Neuron (in vitro differentiated cells): ENCODE measurements at regions not wholly inside any gene's neighbourhood (a gene's known extent, or its start where the extent isn't known, plus 50 kb on each side); places are given as distances from the start of the nearest gene placed in this dataset.

Source experiments
- H2AFZ ChIP-seq: one replicate; pipeline ENCODE4 v1.6.1; 2013; ENCODE audit warnings: low read depth, mild to moderate bottlenecking, inconsistent platforms, low read length, moderate library complexity
- H3K27me3 ChIP-seq: one replicate; pipeline ENCODE4 v1.6.1; 2013; ENCODE audit warnings: low read length; ENCODE audit not compliant: insufficient read depth
- H3K36me3 ChIP-seq: one replicate; pipeline ENCODE4 v1.6.1; 2013; ENCODE audit warnings: low read length; ENCODE audit not compliant: insufficient read depth
- H3K4me1 ChIP-seq: one replicate; pipeline ENCODE4 v1.6.1; 2013; ENCODE audit warnings: low read length; ENCODE audit not compliant: insufficient read depth
- H3K4me3 ChIP-seq: 2 replicates; pipeline ENCODE4 v1.5.1; 2013; ENCODE audit warnings: mild to moderate bottlenecking, low read length, moderate library complexity
- H3K9me3 ChIP-seq: one replicate; pipeline ENCODE4 v1.6.1; 2013; ENCODE audit warnings: low read length

- Histone ChIP-seq H3K36me3 (no peaks in the 10 kb centered on the region), H3K27me3 (no peaks in the 10 kb centered on the region), H3K4me3 (no peak overlapping the region), H3K4me1 (peaks cover 7% of the 10 kb centered on the region), H2AFZ (no peak overlapping the region), H3K9me3 (no peaks in the 10 kb centered on the region)
Measured at GRCh38 chr16:48013491-48013901, 142.3 kb downstream of the ABCC12 start.

DNA sequence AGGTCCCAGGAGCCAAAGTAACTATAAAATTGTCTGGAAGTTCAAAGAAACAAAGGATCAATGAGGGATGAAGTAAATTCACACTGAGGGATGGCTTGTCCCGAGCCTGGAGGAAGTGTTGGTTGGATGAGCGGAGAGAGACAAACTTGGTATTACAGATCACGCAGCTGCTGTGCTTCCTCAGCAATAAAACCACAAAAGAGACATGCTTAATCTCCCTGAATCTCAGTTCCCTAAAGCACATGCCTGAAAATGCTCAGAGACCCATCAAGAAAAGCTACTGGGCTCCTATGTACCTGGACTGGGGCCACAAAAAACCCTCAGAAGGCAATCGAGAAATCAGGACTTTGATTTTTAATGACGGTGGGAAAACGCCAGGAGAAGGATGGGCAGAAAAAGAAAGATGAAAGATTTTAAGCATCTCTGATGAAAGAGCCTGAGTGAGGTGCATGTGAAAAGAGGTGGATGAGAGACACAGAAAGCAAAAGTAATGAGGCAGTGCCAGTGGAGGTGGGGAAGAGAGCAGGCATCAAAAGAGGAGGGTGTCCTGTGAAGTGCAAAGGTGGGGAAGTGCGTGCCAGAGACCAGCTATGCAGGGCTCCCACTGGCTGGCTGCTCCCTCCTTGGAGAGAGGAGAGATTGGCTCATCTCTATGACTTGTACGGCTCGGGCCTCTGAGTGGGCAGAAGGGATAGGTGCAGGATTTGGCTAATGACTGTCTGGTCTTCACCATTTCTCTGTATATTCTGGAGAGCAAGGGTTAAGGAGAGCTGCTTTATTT, 143.7 kb downstream of the ABCC12 start:
- Histone ChIP-seq H3K36me3 (no peaks in the 10 kb centered on the region), H3K4me1 (peaks cover 7% of the 10 kb centered on the region), H3K9me3 (no peaks in the 10 kb centered on the region), H3K27me3 (no peaks in the 10 kb centered on the region), H3K4me3 (no peak overlapping the region), H2AFZ (no peak overlapping the region)

- peaks cover 7% of the 10 kb centered on the region for H3K4me1 ChIP-seq
- H3K4me3 ChIP-seq, result no peak overlapping the region
- no peaks in the 10 kb centered on the region for H3K36me3 ChIP-seq
- no peaks in the 10 kb centered on the region for H3K27me3 ChIP-seq
- no peak overlapping the region for H2AFZ ChIP-seq
- no peaks in the 10 kb centered on the region for H3K9me3 ChIP-seq
Measured at GRCh38 chr16:48011466-48011865, 144.3 kb downstream of the ABCC12 start.

DNA sequence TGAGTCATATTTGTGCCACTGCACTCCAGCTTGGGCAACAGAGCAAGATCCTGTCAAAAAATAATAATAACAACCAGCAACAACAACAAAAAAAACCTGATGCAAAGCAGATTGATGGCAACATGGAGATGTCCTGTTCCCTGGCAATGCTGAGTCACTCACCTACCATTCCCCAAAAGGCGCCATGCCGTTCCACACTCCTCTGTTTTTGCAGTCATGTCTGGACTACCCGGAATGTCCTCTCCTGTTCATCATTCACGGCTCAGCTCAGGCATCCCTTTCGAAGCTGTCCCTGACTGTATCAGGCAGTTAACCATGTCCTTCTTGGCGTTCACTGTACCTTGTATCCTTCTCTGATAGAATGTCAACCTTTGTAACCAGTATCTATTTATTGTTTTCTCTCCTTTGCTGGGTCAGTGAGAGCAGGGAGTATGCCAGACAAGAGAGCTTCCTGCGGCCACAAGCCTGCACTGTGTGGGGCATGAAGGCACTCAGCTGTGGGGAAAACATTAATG, 147.7 kb downstream of the ABCC12 start:
- H3K9me3 ChIP-seq, result no peaks in the 10 kb centered on the region
- peaks cover 3% of the 10 kb centered on the region for H3K4me1 ChIP-seq
- H3K27me3 ChIP-seq, result no peaks in the 10 kb centered on the region
- no peaks in the 10 kb centered on the region for H3K36me3 ChIP-seq
- H2AFZ ChIP-seq, result no peak overlapping the region
- no peak overlapping the region for H3K4me3 ChIP-seq

- Histone ChIP-seq H3K27me3 (no peaks in the 10 kb centered on the region), H2AFZ (no peak overlapping the region), H3K4me1 (peaks cover 3% of the 10 kb centered on the region), H3K36me3 (no peaks in the 10 kb centered on the region), H3K4me3 (no peak overlapping the region), H3K9me3 (no peaks in the 10 kb centered on the region)
Measured at GRCh38 chr16:48004141-48004695, 151.6 kb downstream of the ABCC12 start.

- H2AFZ ChIP-seq, result no peak overlapping the region
- H3K4me3 ChIP-seq, result no peak overlapping the region
- no peaks in the 10 kb centered on the region for H3K27me3 ChIP-seq
- peaks cover 3% of the 10 kb centered on the region for H3K4me1 ChIP-seq
- no peaks in the 10 kb centered on the region for H3K9me3 ChIP-seq
- no peaks in the 10 kb centered on the region for H3K36me3 ChIP-seq
Measured at GRCh38 chr16:48003206-48003907, 152.4 kb downstream of the ABCC12 start.

GRCh38 chr16:48001324-48001895, 154.4 kb downstream of the ABCC12 start:
- no peaks in the 10 kb centered on the region for H3K36me3 ChIP-seq
- H2AFZ ChIP-seq, result no peak overlapping the region
- H3K27me3 ChIP-seq, result no peaks in the 10 kb centered on the region
- no peaks in the 10 kb centered on the region for H3K9me3 ChIP-seq
- no peak overlapping the region for H3K4me3 ChIP-seq
- peaks cover 3% of the 10 kb centered on the region for H3K4me1 ChIP-seq

DNA sequence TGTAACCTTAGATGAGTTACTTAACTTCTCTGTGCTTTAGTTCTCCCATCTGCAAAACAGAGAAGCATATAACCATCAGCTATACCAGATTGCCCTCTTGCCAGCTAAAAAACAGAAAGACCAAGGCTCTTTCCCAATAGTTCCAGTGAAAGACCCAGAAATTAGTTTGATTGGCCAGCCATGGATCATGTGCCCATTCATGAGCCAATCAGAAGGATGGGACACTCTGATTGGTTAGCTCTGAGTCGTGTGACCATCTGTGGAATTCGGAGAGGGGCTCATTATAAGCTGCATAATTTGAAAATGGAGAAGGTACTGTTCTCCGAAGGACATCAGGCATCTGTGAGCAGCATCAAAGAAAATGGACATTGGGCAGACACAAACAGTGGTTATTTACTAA, 155.2 kb downstream of the ABCC12 start:
- H3K4me3 ChIP-seq, result no peak overlapping the region
- H3K27me3 ChIP-seq, result no peaks in the 10 kb centered on the region
- no peaks in the 10 kb centered on the region for H3K9me3 ChIP-seq
- peaks cover 3% of the 10 kb centered on the region for H3K4me1 ChIP-seq
- H3K36me3 ChIP-seq, result no peaks in the 10 kb centered on the region
- no peak overlapping the region for H2AFZ ChIP-seq

DNA sequence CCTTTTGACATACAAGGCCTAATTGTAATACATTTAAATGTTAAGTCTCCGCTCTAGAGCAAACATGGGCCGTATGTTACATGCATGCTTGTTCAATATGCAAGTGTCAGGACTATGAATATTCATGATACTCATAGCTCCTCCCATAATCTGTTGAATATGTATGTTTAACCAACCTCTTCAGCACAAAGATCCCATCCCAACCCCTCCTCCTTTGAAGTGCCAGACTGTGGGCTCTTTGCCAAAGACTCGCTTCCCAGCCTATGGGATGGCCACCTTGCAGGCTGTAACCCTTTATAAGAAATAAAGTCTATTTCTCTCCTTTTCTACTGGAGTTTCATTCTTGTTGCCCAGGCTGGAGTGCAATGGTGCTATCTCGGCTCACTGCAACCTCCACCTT, 156.2 kb downstream of the ABCC12 start:
- Histone ChIP-seq H3K9me3 (no peaks in the 10 kb centered on the region), H3K36me3 (no peaks in the 10 kb centered on the region), H3K27me3 (no peaks in the 10 kb centered on the region), H3K4me3 (no peak overlapping the region), H3K4me1 (peaks cover 3% of the 10 kb centered on the region), H2AFZ (no peak overlapping the region)

- no peak overlapping the region for H2AFZ ChIP-seq
- H3K27me3 ChIP-seq, result no peaks in the 10 kb centered on the region
- peaks cover 3% of the 10 kb centered on the region for H3K9me3 ChIP-seq
- no peaks in the 10 kb centered on the region for H3K36me3 ChIP-seq
- H3K4me1 ChIP-seq, result peaks cover 17% of the 10 kb centered on the region
- no peak overlapping the region for H3K4me3 ChIP-seq
Measured at GRCh38 chr16:47995354-47995753, 160.4 kb downstream of the ABCC12 start.

- Histone ChIP-seq H3K9me3 (peaks cover 3% of the 10 kb centered on the region), H3K36me3 (no peaks in the 10 kb centered on the region), H3K4me1 (peaks cover 17% of the 10 kb centered on the region), H3K4me3 (no peak overlapping the region), H3K27me3 (no peaks in the 10 kb centered on the region), H2AFZ (no peak overlapping the region)
Measured at GRCh38 chr16:47991491-47991890, 164.3 kb downstream of the ABCC12 start.

DNA sequence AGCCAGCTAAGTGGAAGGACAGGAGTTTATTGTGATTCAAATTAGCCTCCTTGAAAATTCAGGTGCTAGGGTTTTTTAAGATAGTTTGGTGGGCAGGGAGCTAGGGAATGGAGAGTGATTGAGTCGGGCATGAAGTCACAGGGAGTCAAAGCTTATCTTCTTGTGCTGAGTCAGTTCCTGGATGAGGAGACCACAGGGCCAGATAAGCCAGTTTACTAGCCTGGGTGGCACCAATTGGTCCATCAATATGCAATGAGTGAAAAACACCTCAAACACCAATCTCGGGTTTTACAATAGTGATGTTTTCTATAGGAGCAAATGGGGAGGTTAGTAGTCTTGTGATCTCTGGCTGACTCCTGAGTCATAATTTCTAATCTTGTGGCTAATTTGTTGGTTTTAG, 165.1 kb downstream of the ABCC12 start:
- Histone ChIP-seq H3K4me1 (peaks cover 19% of the 10 kb centered on the region), H3K9me3 (peaks cover 3% of the 10 kb centered on the region), H2AFZ (no peak overlapping the region), H3K36me3 (no peaks in the 10 kb centered on the region), H3K27me3 (no peaks in the 10 kb centered on the region), H3K4me3 (no peak overlapping the region)

DNA sequence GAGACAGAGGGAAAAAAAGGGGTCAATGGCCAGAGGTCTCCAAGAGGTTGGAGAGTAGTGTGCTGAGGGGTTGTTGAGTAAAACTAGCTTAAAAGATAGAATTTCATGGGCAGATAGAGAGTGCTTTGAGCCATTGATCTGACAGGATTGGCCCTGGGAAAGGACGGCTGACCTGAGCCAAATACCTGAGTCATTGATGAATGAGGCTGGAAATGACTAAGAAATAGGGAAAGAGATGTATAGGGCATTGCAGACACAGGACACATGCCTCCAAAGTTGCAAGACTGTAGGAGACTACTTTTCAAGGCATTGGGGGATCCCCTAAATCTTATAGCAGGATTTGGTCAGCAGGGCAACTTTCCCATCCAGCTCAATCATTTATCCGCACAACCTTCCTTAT, 168.7 kb downstream of the ABCC12 start:
- Histone ChIP-seq H2AFZ (no peak overlapping the region), H3K9me3 (peaks cover 3% of the 10 kb centered on the region)

More for the DNA sequence above, 168.7 kb downstream of the ABCC12 start:
- peaks cover 23% of the 10 kb centered on the region for H3K4me1 ChIP-seq
- no peak overlapping the region for H3K4me3 ChIP-seq
- H3K36me3 ChIP-seq, result no peaks in the 10 kb centered on the region
- no peaks in the 10 kb centered on the region for H3K27me3 ChIP-seq
